Adrenal gland (tissue), 5 donors: ENCODE measurements at regions not wholly inside any gene's neighbourhood (a gene's known extent, or its start where the extent isn't known, plus 50 kb on each side); places are given as distances from the start of the nearest gene placed in this dataset.

ENCODE experiments used
- POLR2A ChIP-seq, 2 donors: fragments of 450-650 bp; IDR thresholded peaks; one replicate each; pipeline ENCODE4 v1.6.1; 2017; ENCODE audit warnings: antibody characterized with exemption in 2 of 2, mild to moderate bottlenecking in 2 of 2, moderate library complexity in 1 of 2
- TF ChIP-seq, protein P1 (sequence below), 6 experiments: fragments of 450-650 bp in 4 of 6; fragments of 200-600 bp in 2 of 6; sonication (generic) in 1 of 6; IDR thresholded peaks; 1 replicate in 5 of 6; 2 replicates in 1 of 6; pipeline versions ENCODE4 v1.5.1 to v1.8.0; 2016 to 2021; ENCODE audit warnings: antibody characterized with exemption in 6 of 6, mild to moderate bottlenecking in 2 of 6, moderate library complexity in 1 of 6
- donor health status: DM: no; HTN: no; CAD: no.

DNA sequence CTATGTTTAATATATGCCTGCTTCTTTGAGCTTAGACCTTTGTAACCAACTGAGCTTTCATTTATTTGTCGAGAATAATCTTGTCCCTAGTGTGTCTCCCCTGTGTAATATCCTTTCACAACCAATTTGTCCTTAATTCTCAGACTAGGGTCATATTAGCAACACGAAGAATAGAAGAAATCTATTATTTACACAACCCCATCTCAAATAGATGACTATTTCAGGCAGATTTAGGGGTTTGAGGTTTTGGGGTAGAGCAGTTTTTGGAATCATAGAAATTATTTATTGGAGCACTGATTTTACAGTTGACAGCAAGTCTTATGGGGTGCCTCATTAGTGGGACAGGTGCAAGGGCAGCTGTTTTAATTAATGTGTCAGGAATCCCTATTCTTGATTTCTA lies 91.2 kb upstream of the ANO4 start:
- TF ChIP-seq, protein P1, sequence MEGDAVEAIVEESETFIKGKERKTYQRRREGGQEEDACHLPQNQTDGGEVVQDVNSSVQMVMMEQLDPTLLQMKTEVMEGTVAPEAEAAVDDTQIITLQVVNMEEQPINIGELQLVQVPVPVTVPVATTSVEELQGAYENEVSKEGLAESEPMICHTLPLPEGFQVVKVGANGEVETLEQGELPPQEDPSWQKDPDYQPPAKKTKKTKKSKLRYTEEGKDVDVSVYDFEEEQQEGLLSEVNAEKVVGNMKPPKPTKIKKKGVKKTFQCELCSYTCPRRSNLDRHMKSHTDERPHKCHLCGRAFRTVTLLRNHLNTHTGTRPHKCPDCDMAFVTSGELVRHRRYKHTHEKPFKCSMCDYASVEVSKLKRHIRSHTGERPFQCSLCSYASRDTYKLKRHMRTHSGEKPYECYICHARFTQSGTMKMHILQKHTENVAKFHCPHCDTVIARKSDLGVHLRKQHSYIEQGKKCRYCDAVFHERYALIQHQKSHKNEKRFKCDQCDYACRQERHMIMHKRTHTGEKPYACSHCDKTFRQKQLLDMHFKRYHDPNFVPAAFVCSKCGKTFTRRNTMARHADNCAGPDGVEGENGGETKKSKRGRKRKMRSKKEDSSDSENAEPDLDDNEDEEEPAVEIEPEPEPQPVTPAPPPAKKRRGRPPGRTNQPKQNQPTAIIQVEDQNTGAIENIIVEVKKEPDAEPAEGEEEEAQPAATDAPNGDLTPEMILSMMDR (IDR thresholded peaks at IDR 0.05): no peak
- TF ChIP-seq POLR2A (IDR thresholded peaks at IDR 0.05): no peak
